NCI-H446 (cell line): ENCODE measurements at regions not wholly inside any gene's neighbourhood (a gene's known extent, or its start where the extent isn't known, plus 50 kb on each side); places are given as distances from the start of the nearest gene placed in this dataset.

Source experiments
- DNase-seq, 2 experiments: peaks; one replicate each; lab custom pipeline; 2025; lab: John Stamatoyannopoulos, UW

GRCh38 chr6:14660806-14661579 is 543.4 kb downstream of the CD83 start:
- DNase-seq, result no peak

GRCh38 chr6:14661691-14662090 is 544.1 kb downstream of the CD83 start:
- no peak for DNase-seq

GRCh38 chr6:14664112-14664601 is 546.6 kb downstream of the CD83 start:
- no peak for DNase-seq

DNA sequence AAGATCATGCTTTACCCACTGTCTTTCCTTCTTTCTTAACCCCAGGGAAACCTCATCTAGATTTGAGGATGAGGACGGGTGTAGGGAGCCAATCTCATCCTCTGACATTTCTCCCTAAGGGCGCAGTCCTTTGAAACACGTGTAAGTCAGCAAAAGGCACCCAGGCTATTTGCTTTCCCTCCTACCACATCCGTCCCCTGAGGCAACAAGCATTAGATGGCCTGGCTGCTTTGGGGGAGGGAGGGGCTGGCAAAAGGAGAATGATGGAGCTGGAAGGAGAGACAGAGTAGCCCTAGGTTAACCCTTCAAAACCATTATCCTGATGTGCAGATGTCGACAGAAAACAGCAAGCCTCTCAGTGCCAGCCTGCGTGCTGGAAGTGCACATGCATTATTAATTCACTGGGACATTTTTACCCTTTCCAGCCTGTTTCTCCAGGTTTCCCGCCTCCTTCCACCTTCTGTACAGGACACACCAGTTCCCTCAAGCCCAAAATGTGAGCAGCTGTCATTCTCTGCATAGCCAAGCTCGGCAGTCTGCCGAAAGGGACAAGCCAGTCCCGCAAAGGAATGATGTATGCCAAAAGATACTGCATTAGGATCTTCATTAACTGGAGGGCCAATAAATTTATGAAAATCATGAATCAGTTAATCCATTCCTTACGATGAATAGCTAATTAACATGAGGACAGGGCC is 547.2 kb downstream of the CD83 start:
- DNase-seq, result peak; percentile 10 to 67

- DNase-seq, result no peak
Measured at GRCh38 chr6:14665827-14666724, 548.5 kb downstream of the CD83 start.

DNA sequence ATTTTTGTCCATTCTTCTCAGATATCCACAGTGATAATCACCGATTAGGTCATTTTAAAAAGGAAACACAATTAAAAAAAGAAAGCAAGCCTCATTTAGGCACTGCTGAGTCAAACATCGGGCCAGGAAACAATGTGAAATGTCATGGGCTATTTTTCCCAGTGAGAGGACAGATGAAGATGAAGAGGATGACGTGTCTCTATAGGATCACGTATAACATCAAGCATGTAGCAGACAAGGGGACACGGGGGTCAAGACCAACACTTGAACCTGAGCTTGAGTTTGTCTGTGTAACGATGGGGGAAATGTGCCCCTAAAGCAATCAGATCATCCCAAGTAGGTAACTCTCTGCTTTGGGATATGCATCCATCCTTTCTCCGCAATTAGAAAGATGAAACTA is 553.2 kb downstream of the CD83 start:
- DNase-seq, result no peak

DNA sequence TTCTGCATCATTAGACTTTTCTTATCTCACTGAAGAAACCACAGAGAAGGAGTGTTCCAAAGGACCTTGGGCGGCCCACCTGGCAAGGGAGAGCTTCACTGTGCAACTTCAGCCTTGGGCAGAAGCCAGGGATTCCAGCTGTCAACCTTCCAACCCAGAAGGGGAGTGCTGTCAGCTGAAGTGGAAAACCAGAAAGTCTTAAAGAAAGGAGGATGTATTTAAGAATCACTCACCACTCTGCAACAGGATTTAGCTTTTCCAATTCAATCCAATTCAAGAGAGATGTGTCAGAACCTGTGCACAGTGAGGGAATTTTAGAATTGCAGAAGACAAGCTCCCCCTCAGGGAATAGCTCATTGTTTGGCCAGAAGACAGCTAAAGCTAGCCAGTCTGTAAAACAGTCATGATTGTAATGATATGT is 553.7 kb downstream of the CD83 start:
- DNase-seq, result peak; percentile 9 to 66

- no peak for DNase-seq
Measured at GRCh38 chr6:14671937-14672336, 554.4 kb downstream of the CD83 start.

DNA sequence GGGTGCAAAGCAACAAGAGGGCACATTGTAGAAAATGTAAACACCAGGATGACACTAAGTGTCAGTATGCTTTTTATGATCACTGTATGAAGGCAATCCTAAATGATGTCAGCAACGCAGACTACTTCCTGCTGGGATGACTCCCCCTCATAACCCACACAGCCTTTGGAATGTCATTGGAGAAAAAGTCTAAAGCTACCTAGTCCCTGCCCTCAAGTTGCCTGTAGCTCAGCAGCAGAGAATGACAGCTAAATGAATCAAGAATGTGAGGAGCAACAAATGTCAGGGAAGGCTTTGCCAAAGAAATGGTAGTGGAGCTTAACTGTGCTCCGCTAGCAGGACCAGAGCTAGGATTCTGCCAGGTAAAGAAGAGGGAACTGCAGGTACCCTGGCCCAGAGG is 555.6 kb downstream of the CD83 start:
- DNase-seq, result no peak

DNA sequence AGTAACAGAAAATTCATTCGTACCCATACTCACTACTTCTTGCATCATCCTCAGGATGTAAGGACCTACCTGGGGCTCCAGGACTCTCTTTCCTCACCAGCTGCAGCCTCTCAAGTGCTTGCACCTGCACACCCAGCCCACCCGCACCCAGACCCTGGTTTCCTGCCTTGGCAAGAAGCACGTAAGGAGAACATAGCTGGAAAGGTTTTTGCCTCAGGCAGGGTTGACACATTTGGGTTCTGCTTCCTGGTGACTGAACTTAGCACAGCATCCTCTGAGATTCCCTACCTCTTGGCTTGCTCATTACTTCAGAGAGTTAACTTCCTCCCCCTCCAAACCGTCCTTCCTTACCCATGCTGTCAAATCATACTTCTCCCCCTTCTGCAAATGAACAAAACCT is 556.9 kb downstream of the CD83 start:
- DNase-seq, result no peak

DNA sequence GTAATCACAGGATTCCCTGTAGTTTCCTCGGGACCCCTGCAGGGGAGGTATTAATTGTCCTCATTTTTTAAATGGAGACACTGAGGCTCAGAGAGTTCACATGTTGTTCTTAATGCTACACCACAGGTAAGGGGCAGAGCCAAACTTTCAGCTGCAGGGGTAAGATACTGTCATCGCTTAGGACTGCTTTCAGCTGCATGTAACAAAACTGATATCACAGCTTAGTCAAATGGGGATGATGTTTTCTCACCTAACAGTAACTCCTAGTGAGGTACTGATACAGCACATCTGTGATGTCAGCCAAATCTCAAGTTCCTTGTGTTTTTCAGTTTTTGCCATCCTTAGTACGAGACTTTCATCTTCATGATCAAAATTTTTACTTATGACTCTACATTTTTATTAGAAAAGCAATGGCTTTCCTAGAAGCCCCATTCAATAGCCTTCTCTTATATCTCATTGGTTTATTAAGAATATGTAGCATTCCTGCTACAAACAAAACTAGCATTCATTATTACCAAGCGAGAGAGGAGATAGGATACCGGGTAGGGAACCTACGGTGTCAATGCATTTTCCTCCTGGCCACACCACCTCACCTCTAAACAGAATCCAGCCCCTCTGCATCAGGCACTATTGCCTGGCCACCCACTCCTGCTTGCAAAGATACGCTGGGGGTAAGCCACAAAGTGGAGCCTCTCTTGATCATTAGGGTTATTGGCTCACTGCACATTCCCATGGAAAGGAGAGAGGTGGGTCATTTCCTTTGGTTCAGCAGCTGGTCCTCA is 557.5 kb downstream of the CD83 start:
- DNase-seq, result no peak

- no peak for DNase-seq
Measured at GRCh38 chr6:14676064-14676463, 558.5 kb downstream of the CD83 start.

DNA sequence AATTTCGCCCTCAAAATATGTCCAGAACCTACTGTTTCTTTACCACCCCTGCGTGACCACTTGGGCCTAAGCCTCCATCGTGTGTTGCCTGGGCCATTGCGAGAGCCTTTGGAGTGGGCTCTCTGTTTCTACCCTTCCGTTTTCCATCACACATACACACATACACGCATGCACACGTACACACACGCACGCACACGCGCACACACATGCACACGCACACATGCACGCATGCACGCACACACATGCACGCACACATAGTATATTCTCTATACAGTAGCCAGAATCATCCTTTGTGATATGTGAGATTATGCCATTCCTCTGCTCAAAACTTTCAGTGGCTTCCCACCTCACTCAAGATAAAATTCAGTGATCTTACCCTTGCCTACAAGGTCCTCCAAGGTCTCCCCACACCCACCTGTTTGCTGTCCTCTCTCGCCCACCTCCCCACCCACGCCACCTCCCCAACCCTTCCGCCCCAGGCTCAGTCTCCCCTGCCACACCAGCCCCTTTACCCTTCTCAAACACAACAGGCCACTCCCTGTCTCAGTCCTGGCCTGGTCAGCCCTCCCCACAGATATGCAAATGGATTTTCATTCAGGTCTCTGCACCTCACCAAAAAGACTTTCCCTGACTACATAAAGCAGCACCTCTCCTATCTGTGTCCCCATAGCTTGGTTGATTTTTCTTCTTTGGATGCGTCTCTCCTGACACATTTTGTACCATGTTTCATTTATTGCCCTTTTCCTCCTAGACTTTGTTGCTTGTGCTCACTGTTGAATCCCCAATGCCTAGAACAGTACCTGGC is 559.6 kb downstream of the CD83 start:
- DNase-seq, result no peak

GRCh38 chr6:14681699-14682487 is 564.0 kb upstream of the JARID2 start:
- no peak for DNase-seq

- DNase-seq, result no peak
Measured at GRCh38 chr6:14682812-14683211, 563.1 kb upstream of the JARID2 start.

- DNase-seq, result no peak
Measured at GRCh38 chr6:14689639-14690038, 556.2 kb upstream of the JARID2 start.

DNA sequence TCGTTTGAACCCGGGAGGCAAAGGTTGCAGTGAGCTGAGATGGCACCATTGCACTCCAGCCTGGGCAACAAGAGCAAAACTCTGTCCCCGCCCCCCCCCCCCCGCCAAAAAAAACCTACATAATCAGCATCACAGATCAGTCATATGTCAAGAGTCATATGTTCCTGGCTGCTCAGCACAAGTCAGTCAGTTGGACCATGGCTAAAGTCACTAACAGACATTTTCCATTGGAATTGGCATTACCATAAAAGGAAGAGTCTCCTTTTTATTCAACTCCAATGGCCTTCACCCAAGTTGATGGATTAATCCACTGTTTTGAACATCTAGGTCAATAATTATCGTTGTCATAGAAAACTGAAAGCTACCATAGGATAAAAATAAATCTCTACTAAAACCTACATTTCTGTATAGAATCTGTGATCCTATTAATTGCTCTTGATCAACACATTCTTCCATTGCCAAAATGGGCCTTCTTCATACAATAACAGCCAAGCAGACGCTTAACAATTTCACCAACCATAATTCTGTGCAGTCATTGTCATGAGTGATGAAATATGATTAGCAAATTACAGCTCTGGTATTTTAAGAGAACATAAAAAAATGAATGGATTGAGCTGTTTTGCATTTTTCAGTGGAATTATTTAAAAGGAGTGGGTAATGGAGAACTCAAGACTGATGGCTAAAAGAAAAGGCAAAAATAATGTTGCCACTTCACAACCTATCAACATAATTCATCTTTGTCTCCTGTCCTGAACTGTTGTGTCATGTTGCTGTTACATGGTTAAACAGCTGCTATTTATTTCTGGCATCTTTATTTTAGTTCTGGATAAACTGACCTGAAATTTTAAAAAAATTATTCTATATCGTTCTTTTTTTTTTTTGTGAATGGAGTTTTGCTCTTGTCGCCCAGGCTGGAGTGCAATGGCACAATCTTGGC is 555.5 kb upstream of the JARID2 start:
- DNase-seq, result no peak

DNA sequence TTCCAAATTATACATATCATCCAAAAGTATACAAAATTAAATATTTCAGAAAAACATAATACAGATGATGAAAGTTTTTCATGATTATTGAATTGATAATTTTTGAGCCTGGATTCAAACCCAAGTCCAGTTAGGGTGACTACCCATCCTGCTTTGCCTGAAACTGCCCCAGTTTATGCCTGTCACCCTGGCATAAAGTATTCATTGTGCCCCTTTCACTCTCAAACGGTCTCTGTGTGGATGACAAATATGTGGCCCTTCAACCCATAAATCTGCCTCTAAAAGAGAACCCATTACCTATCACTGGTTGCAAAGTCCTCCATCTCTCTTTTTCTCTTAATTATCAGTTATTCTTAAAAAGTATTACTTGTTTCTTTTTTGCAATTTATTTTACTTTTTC is 553.7 kb upstream of the JARID2 start:
- DNase-seq, result no peak
